Astrocyte (in vitro differentiated cells and primary cell): ENCODE measurements at regions not wholly inside any gene's neighbourhood (a gene's known extent, or its start where the extent isn't known, plus 50 kb on each side); places are given as distances from the start of the nearest gene placed in this dataset.

Source experiments
- CTCF ChIP-seq: IDR thresholded peaks from 2 replicates; pipeline ENCODE4 v1.5.1; 2011; ENCODE audit warnings: low read depth, mild to moderate bottlenecking, inconsistent platforms, low read length, moderate library complexity; ENCODE audit not compliant: insufficient read depth
- EZH2 ChIP-seq: IDR thresholded peaks from 2 replicates; pipeline ENCODE4 v1.6.1; 2012; ENCODE audit warnings: mild to moderate bottlenecking, low read length, inconsistent platforms; ENCODE audit not compliant: insufficient read depth

- no peak for TF ChIP-seq CTCF
- TF ChIP-seq EZH2: no peak
These were observed 349.7 kb upstream of the MBL2 start for GRCh38 chr10:53122281-53122680.
